H9 (cell line): ENCODE measurements at regions not wholly inside any gene's neighbourhood (a gene's known extent, or its start where the extent isn't known, plus 50 kb on each side); places are given as distances from the start of the nearest gene placed in this dataset.

ENCODE experiments used
- DNase-seq: peaks from one replicate; pipeline ENCODE4 v3.0.0-alpha.2; 2017
- H2AFZ ChIP-seq: one replicate; pipeline ENCODE4 v1.6.1; 2013; ENCODE audit warnings: mild to moderate bottlenecking, low read length, control low read depth, moderate library complexity
- H2AK5ac ChIP-seq: 2 replicates; pipeline ENCODE4 v1.6.1; 2013; ENCODE audit warnings: low read length, control low read depth, mixed read lengths; ENCODE audit not compliant: insufficient read length
- H2BK120ac ChIP-seq: one replicate; pipeline ENCODE4 v1.6.1; 2013; ENCODE audit warnings: low read depth, mild to moderate bottlenecking, low read length, control low read depth, inconsistent platforms; ENCODE audit not compliant: poor library complexity, severe bottlenecking
- H2BK12ac ChIP-seq: 2 replicates; pipeline ENCODE4 v1.6.1; 2013; ENCODE audit warnings: low read length, control low read depth, mixed read lengths, low read depth; ENCODE audit not compliant: insufficient read length
- H2BK15ac ChIP-seq: 2 replicates; pipeline ENCODE4 v1.6.1; 2013; ENCODE audit warnings: low read depth, low read length, control low read depth
- H2BK20ac ChIP-seq: one replicate; pipeline ENCODE4 v1.6.1; 2013; ENCODE audit warnings: low read depth, mild to moderate bottlenecking, low read length, control low read depth, inconsistent platforms; ENCODE audit not compliant: poor library complexity, severe bottlenecking
- H2BK5ac ChIP-seq: 2 replicates; pipeline ENCODE4 v1.6.1; 2013; ENCODE audit warnings: low read length, control low read depth, mixed read lengths; ENCODE audit not compliant: insufficient read length
- H3K14ac ChIP-seq: 2 replicates; pipeline ENCODE4 v1.6.1; 2013; ENCODE audit warnings: low read length, control low read depth; ENCODE audit not compliant: insufficient read depth
- H3K18ac ChIP-seq: 2 replicates; pipeline ENCODE4 v1.6.1; 2013; ENCODE audit warnings: low read depth, mild to moderate bottlenecking, mixed read lengths, low read length, control low read depth; ENCODE audit not compliant: insufficient read length
- H3K23ac ChIP-seq: 2 replicates; pipeline ENCODE4 v1.6.1; 2013; ENCODE audit warnings: low read length, control low read depth, mixed read lengths, low read depth; ENCODE audit not compliant: insufficient read length
- H3K23me2 ChIP-seq: 2 replicates; pipeline ENCODE4 v1.6.1; 2013; ENCODE audit warnings: low read depth, mild to moderate bottlenecking, mixed read lengths, low read length, control low read depth; ENCODE audit not compliant: insufficient read length, poor library complexity, severe bottlenecking
- H3K27ac ChIP-seq: 2 replicates; pipeline ENCODE4 v1.5.1; 2013; ENCODE audit warnings: low read length, control low read depth, mixed read lengths, low read depth; ENCODE audit not compliant: insufficient read length
- H3K27me3 ChIP-seq: 2 replicates; pipeline ENCODE4 v1.6.1; 2013; ENCODE audit warnings: low read length, control low read depth, inconsistent platforms; ENCODE audit not compliant: insufficient read depth
- H3K4ac ChIP-seq: 2 replicates; pipeline ENCODE4 v1.6.1; 2013; ENCODE audit warnings: low read depth, mild to moderate bottlenecking, control low read depth, inconsistent platforms, low read length, moderate library complexity
- H3K4me1 ChIP-seq: 2 replicates; pipeline ENCODE4 v1.6.1; 2013; ENCODE audit warnings: low read length, control low read depth, inconsistent platforms; ENCODE audit not compliant: insufficient read depth
- H3K4me2 ChIP-seq: 2 replicates; pipeline ENCODE4 v1.6.1; 2013; ENCODE audit warnings: low read length, control low read depth, mixed read lengths; ENCODE audit not compliant: insufficient read length, insufficient read depth
- H3K56ac ChIP-seq: 2 replicates; pipeline ENCODE4 v1.6.1; 2013; ENCODE audit warnings: low read depth, mild to moderate bottlenecking, mixed read lengths, low read length, control low read depth; ENCODE audit not compliant: insufficient read length
- H3K79me1 ChIP-seq: 2 replicates; pipeline ENCODE4 v1.6.1; 2013; ENCODE audit warnings: low read depth, mild to moderate bottlenecking, moderate library complexity, low read length, control low read depth, inconsistent platforms; ENCODE audit not compliant: insufficient read depth, poor library complexity, severe bottlenecking
- H3K79me2 ChIP-seq: 2 replicates; pipeline ENCODE4 v1.6.1; 2013; ENCODE audit warnings: low read length, control low read depth, inconsistent platforms; ENCODE audit not compliant: insufficient read depth
- H3K9ac ChIP-seq: 2 replicates; pipeline ENCODE4 v1.6.1; 2013; ENCODE audit warnings: low read length, control low read depth, mixed read lengths; ENCODE audit not compliant: insufficient read length; ENCODE audit errors: extremely low read depth
- H3K9me3 ChIP-seq: one replicate; pipeline ENCODE4 v1.6.1; 2013; ENCODE audit warnings: low read depth, low read length, inconsistent platforms; ENCODE audit not compliant: control insufficient read depth
- H3T11ph ChIP-seq: one replicate; pipeline ENCODE4 v1.6.1; 2013; ENCODE audit warnings: mild to moderate bottlenecking, low read length, control low read depth, inconsistent platforms
- H4K20me1 ChIP-seq: one replicate; pipeline ENCODE4 v1.6.1; 2013; ENCODE audit not compliant: control insufficient read depth, insufficient read length, insufficient read depth
- H4K5ac ChIP-seq: 2 replicates; pipeline ENCODE4 v1.6.1; 2013; ENCODE audit warnings: low read depth, mild to moderate bottlenecking, mixed read lengths, low read length, control low read depth; ENCODE audit not compliant: insufficient read length
- H4K8ac ChIP-seq: replicated peaks from 2 replicates; pipeline ENCODE4 v1.6.1; 2013; ENCODE audit warnings: low read length, control low read depth, mixed read lengths, low read depth; ENCODE audit not compliant: insufficient read length
- H4K91ac ChIP-seq: 2 replicates; pipeline ENCODE4 v1.6.1; 2013; ENCODE audit warnings: low read depth, mild to moderate bottlenecking, moderate library complexity, mixed read lengths, low read length, control low read depth; ENCODE audit not compliant: insufficient read length
- H3K27ac Mint-ChIP-seq, 3 experiments: 2 replicates in 2 of 3; 3 replicates in 1 of 3; pipeline ENCODE4 v1.8.0; 2020 to 2021; ENCODE audit warnings: mixed read lengths in 3 of 3, mild to moderate bottlenecking in 1 of 3, moderate library complexity in 1 of 3
- H3K27me3 Mint-ChIP-seq: 2 replicates; pipeline ENCODE4 v1.8.0; 2021; ENCODE audit warnings: low read depth, mild to moderate bottlenecking, moderate library complexity, mixed read lengths
- H3K36me3 Mint-ChIP-seq, 3 experiments: 2 replicates in 2 of 3; 3 replicates in 1 of 3; pipeline ENCODE4 v1.8.0; 2020 to 2021; ENCODE audit warnings: low read depth in 3 of 3, mixed read lengths in 3 of 3; ENCODE audit not compliant: insufficient read depth in 1 of 3
- H3K4me1 Mint-ChIP-seq, 2 experiments: 2 replicates each; pipeline ENCODE4 v1.8.0; 2020; ENCODE audit warnings: mixed read lengths in 2 of 2
- H3K4me3 Mint-ChIP-seq, 2 experiments: 2 replicates in 1 of 2; 3 replicates in 1 of 2; pipeline ENCODE4 v1.8.0; 2020 to 2021; ENCODE audit warnings: mild to moderate bottlenecking in 2 of 2, mixed read lengths in 2 of 2, moderate library complexity in 1 of 2
- H3K9me3 Mint-ChIP-seq, 2 experiments: 2 replicates in 1 of 2; 3 replicates in 1 of 2; pipeline ENCODE4 v1.8.0; 2020; ENCODE audit warnings: mild to moderate bottlenecking in 2 of 2, mixed read lengths in 2 of 2, moderate library complexity in 1 of 2
- CTCF ChIP-seq: fragments of 200-600 bp; sonication (generic); conservative IDR thresholded peaks from 3 replicates; pipeline ENCODE4 v1.8.0; 2021; ENCODE audit warnings: antibody characterized with exemption, mild to moderate bottlenecking
- WGBS: extraction: QIAGEN DNeasy Blood & Tissue Kit; methylation state at CpG from one replicate; pipeline ENCODE4 v1.1.7; 2013; ENCODE audit warnings: missing lambda C conversion rate, low lambda C conversion rate, mixed read lengths; ENCODE audit not compliant: insufficient read length; ENCODE audit errors: extremely low coverage; 5-methylcytosine and 5-hydroxymethylcytosine counted together

DNA sequence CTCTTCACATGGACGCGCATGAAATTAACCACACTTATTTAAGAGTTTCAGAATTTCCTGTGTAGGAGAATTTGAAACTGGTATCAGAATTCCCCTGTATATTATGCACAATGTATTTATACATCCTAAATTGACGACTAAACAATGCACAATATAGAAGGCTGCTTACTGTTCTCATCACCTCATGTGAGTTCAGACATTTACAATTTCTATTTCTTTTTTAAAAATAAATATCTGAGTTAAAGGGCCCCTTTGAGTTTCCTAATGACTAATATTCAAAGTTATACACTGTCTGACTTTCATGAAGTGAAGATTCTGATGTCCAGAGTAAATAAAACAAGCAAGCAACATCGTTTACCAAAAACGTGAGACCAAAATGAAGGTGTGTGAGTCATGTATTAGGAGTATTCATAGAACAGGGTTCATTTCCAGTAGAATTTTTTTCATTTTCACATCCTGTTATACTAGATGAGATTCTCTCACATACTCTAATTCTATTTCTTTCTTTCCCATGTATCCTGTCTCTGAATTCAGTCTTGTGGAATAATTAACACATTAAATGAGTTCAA, 406.2 kb downstream of the NUP35 start:
- H3K4me1 Mint-ChIP-seq = peaks cover 37 to 45% of the 10 kb centered on the region in 2 experiments
- H3K9me3 Mint-ChIP-seq = peaks cover 0 to 2% of the 10 kb centered on the region in 2 experiments; a peak in 2 of 5 replicates
- no peak overlapping the region; a peak in 1 of 5 replicates for H3K4me3 Mint-ChIP-seq
- no peaks in the 10 kb centered on the region for H3K79me2 ChIP-seq
- H4K91ac ChIP-seq = no peak overlapping the region
- peaks cover 0 to 3% (median 0%) of the 10 kb centered on the region in 3 experiments; a peak in 3 of 7 replicates for H3K36me3 Mint-ChIP-seq
- WGBS = no CpG with 5 or more reads among the region's 5 CpGs
- H3K23ac ChIP-seq = no peak overlapping the region
- H3K14ac ChIP-seq = no peak overlapping the region
- no peaks in the 10 kb centered on the region for H4K20me1 ChIP-seq
- no peak for DNase-seq
- no peak for TF ChIP-seq CTCF
- no peak overlapping the region for H2BK120ac ChIP-seq
- no peak overlapping the region for H3K18ac ChIP-seq
- H3K27me3 Mint-ChIP-seq = peaks cover 20% of the 10 kb centered on the region
- no peak overlapping the region for H3K4me2 ChIP-seq
- no peaks in the 10 kb centered on the region for H3K79me1 ChIP-seq
- no peak overlapping the region for H2AK5ac ChIP-seq
- H2AFZ ChIP-seq = no peak overlapping the region
- H2BK5ac ChIP-seq = no peak overlapping the region
- H2BK20ac ChIP-seq = no peak overlapping the region
- no peak overlapping the region for H3K27ac ChIP-seq
- no peak overlapping the region for H4K8ac ChIP-seq
- no peak overlapping the region for H2BK15ac ChIP-seq
- H3K9ac ChIP-seq = no peak overlapping the region
- H3K4me1 ChIP-seq = peaks cover 9% of the 10 kb centered on the region; the same call in 1 of the 2 replicates
- H3K27me3 ChIP-seq = no peaks in the 10 kb centered on the region
- no peak overlapping the region for H3K4ac ChIP-seq
- no peak overlapping the region for H2BK12ac ChIP-seq
- no peak overlapping the region for H3T11ph ChIP-seq
- no peaks in the 10 kb centered on the region for H3K9me3 ChIP-seq
- no peaks in the 10 kb centered on the region for H3K23me2 ChIP-seq
- H3K27ac Mint-ChIP-seq = peak overlapping the region in 1 of 3 experiments; percentile 24; a peak in 2 of 7 replicates
- H3K56ac ChIP-seq = no peak overlapping the region
- H4K5ac ChIP-seq = no peak overlapping the region
